GM19455 (cell line): ENCODE measurements at regions not wholly inside any gene's neighbourhood (a gene's known extent, or its start where the extent isn't known, plus 50 kb on each side); places are given as distances from the start of the nearest gene placed in this dataset.
"Not testable (repeated sequence)": the region's sequence is repeated elsewhere in the genome, so short reads cannot be mapped to it uniquely, and the experiment has no call there.

Experiments
- ATAC-seq: cut with Tn5 transposase; IDR thresholded peaks from one replicate; pipeline ENCODE4 v1.9.1; 2021; ENCODE audit not compliant: unreplicated experiment

GRCh38 chr4:3926271-3926670 is 160.1 kb downstream of the ADRA2C start:
- ATAC-seq = not testable (repeated sequence)

- not testable (repeated sequence) for ATAC-seq
These were observed 161.0 kb downstream of the ADRA2C start for GRCh38 chr4:3926969-3927755.

GRCh38 chr4:3929431-3929830 is 163.2 kb downstream of the ADRA2C start:
- not testable (repeated sequence) for ATAC-seq

GRCh38 chr4:3932734-3933133 is 166.5 kb downstream of the ADRA2C start:
- not testable (repeated sequence) for ATAC-seq

- not testable (repeated sequence) for ATAC-seq
These were observed 169.2 kb downstream of the ADRA2C start for GRCh38 chr4:3935406-3935805.

- ATAC-seq = no peak
These were observed 170.0 kb downstream of the ADRA2C start for GRCh38 chr4:3936184-3936583.

- ATAC-seq = not testable (repeated sequence)
These were observed 171.8 kb downstream of the ADRA2C start for GRCh38 chr4:3937849-3938562.

- ATAC-seq = not testable (repeated sequence)
These were observed 172.5 kb downstream of the ADRA2C start for GRCh38 chr4:3938676-3939075.

- ATAC-seq = not testable (repeated sequence)
These were observed 173.9 kb downstream of the ADRA2C start for GRCh38 chr4:3939954-3940591.

- ATAC-seq = not testable (repeated sequence)
These were observed 175.7 kb downstream of the ADRA2C start for GRCh38 chr4:3941735-3942522.

- not testable (repeated sequence) for ATAC-seq
These were observed 176.4 kb downstream of the ADRA2C start for GRCh38 chr4:3942569-3942971.

- not testable (repeated sequence) for ATAC-seq
These were observed 176.9 kb downstream of the ADRA2C start for GRCh38 chr4:3943051-3943450.

GRCh38 chr4:3945511-3946290 is 179.5 kb downstream of the ADRA2C start:
- no peak for ATAC-seq

- ATAC-seq = not testable (repeated sequence)
These were observed 180.4 kb downstream of the ADRA2C start for GRCh38 chr4:3946553-3946952.

GRCh38 chr4:3947761-3948160 is 181.6 kb downstream of the ADRA2C start:
- ATAC-seq = not testable (repeated sequence)

GRCh38 chr4:3948210-3948609 is 182.0 kb downstream of the ADRA2C start:
- ATAC-seq = not testable (repeated sequence)

- not testable (repeated sequence) for ATAC-seq
These were observed 183.7 kb downstream of the ADRA2C start for GRCh38 chr4:3949916-3950315.

GRCh38 chr4:3952443-3953139 is 186.4 kb downstream of the ADRA2C start:
- not testable (repeated sequence) for ATAC-seq

- ATAC-seq = not testable (repeated sequence)
These were observed 186.9 kb downstream of the ADRA2C start for GRCh38 chr4:3953140-3953489.
